Right cardiac atrium (tissue), 5 donors: ENCODE measurements at regions not wholly inside any gene's neighbourhood (a gene's known extent, or its start where the extent isn't known, plus 50 kb on each side); places are given as distances from the start of the nearest gene placed in this dataset.

Experiments
- ATAC-seq, 2 donors: fragments of 200-7000 bp; cut with Tn5 transposase; one replicate each; pipeline versions ENCODE4 v1.8.0 to v1.9.1; 2020; ENCODE audit warnings: moderate library complexity in 2 of 2, mild to moderate bottlenecking in 1 of 2
- DNase-seq, 3 donors: peaks; one replicate each; pipeline ENCODE4 v3.0.0-alpha.2; 2020
- H3K27ac ChIP-seq: one replicate; pipeline ENCODE4 v1.5.1; 2013; ENCODE audit warnings: mild to moderate bottlenecking, low read length, control low read depth, moderate library complexity
- H3K27me3 ChIP-seq: one replicate; pipeline ENCODE4 v1.6.1; 2013; ENCODE audit not compliant: control insufficient read depth, insufficient read depth
- H3K4me1 ChIP-seq: one replicate; pipeline ENCODE4 v1.6.1; 2013; ENCODE audit warnings: low read length; ENCODE audit not compliant: control insufficient read depth, insufficient read depth
- H3K4me3 ChIP-seq: one replicate; pipeline ENCODE4 v1.5.1; 2013; ENCODE audit warnings: low read length, control low read depth
- H3K9me3 ChIP-seq: one replicate; pipeline ENCODE4 v1.6.1; 2013; ENCODE audit warnings: low read length; ENCODE audit not compliant: control insufficient read depth
- WGBS: extraction: QIAGEN DNeasy Blood & Tissue Kit; methylation state at CpG from one replicate; pipeline ENCODE4 v1.1.7; 2013; 5-methylcytosine and 5-hydroxymethylcytosine counted together
- intact Hi-C, 4 donors: fragments of 100-400 bp; cut with DNase I; formaldehyde crosslinking; loops; one replicate each; pipeline versions ENCODE4 v1.11.0 to v1.14.0; 2022 to 2023
- donor health status: healthy with polysubstance abuse.
- donor health status: DM: no; HTN: yes; CAD: no.
- donor health status: DM: no; HTN: no; CAD: no.
- donor health status: DM: no; HTN: yes; CAD: no; lungs with severe emphysema.
- donor health status: DM: yes; HTN: yes; CAD: no.

- no peaks in the 10 kb centered on the region for H3K9me3 ChIP-seq
- 32% methylated on average over 11 of the region's 11 CpGs for WGBS
- DNase-seq (no peak), ATAC-seq (no peak)
- no peak overlapping the region for H3K4me3 ChIP-seq
- no peaks in the 10 kb centered on the region for H3K4me1 ChIP-seq
- intact Hi-C loops: no loop called here
- no peak overlapping the region for H3K27ac ChIP-seq
- no peaks in the 10 kb centered on the region for H3K27me3 ChIP-seq
Observed at GRCh38 chr1:29490204-29490934, 254.0 kb downstream of the PTPRU start.

GRCh38 chr1:29489471-29489870 is 253.1 kb downstream of the PTPRU start:
- H3K27me3 ChIP-seq: no peaks in the 10 kb centered on the region
- intact Hi-C loops: no loop called here
- H3K4me1 ChIP-seq: no peaks in the 10 kb centered on the region
- H3K4me3 ChIP-seq: no peak overlapping the region
- no peak for ATAC-seq
- DNase-seq: no peak
- 88% methylated on average over 5 of the region's 5 CpGs for WGBS
- H3K27ac ChIP-seq: no peak overlapping the region
- no peaks in the 10 kb centered on the region for H3K9me3 ChIP-seq

GRCh38 chr1:29488794-29489311 is 252.5 kb downstream of the PTPRU start:
- intact Hi-C loops: no loop called here
- DNase-seq (no peak), ATAC-seq (no peak)
- Histone ChIP-seq H3K27me3 (no peaks in the 10 kb centered on the region), H3K9me3 (no peaks in the 10 kb centered on the region), H3K4me3 (no peak overlapping the region), H3K4me1 (no peaks in the 10 kb centered on the region), H3K27ac (no peak overlapping the region)
- 78% methylated on average over 11 of the region's 11 CpGs for WGBS

- H3K27me3 ChIP-seq: no peaks in the 10 kb centered on the region
- no peak for ATAC-seq
- intact Hi-C loops: no loop called here
Observed at GRCh38 chr1:29488086-29488793, 251.9 kb downstream of the PTPRU start.

GRCh38 chr1:29487291-29487690 is 251.0 kb downstream of the PTPRU start:
- intact Hi-C loops: no loop called here
- Histone ChIP-seq H3K9me3 (no peaks in the 10 kb centered on the region), H3K4me3 (no peak overlapping the region), H3K27me3 (no peaks in the 10 kb centered on the region), H3K4me1 (no peaks in the 10 kb centered on the region), H3K27ac (no peak overlapping the region)
- DNase-seq (no peak), ATAC-seq (no peak)
- WGBS: 85% methylated on average over 6 of the region's 6 CpGs

More at GRCh38 chr1:29488086-29488793, 251.9 kb downstream of the PTPRU start:
- Histone ChIP-seq H3K4me3 (no peak overlapping the region), H3K27ac (no peak overlapping the region), H3K4me1 (no peaks in the 10 kb centered on the region), H3K9me3 (no peaks in the 10 kb centered on the region)
- DNase-seq: no peak
- WGBS: 79% methylated on average over 22 of the region's 22 CpGs

- ATAC-seq (no peak), DNase-seq (no peak)
- intact Hi-C loops: no loop called here
- peaks cover 4% of the 10 kb centered on the region for H3K9me3 ChIP-seq
- no peaks in the 10 kb centered on the region for H3K4me1 ChIP-seq
- no peaks in the 10 kb centered on the region for H3K27me3 ChIP-seq
- H3K27ac ChIP-seq: no peak overlapping the region
- WGBS: 75% methylated on average over 5 of the region's 5 CpGs
- H3K4me3 ChIP-seq: no peak overlapping the region
Observed at GRCh38 chr1:29485096-29485925, 249.0 kb downstream of the PTPRU start.

- Histone ChIP-seq H3K27ac (no peak overlapping the region), H3K9me3 (peaks cover 4% of the 10 kb centered on the region), H3K27me3 (peaks cover 3% of the 10 kb centered on the region), H3K4me3 (no peak overlapping the region), H3K4me1 (no peaks in the 10 kb centered on the region)
- ATAC-seq (no peak), DNase-seq (no peak)
- intact Hi-C loops: no loop called here
- WGBS: 47% methylated on average over 6 of the region's 6 CpGs
Observed at GRCh38 chr1:29482991-29483390, 246.7 kb downstream of the PTPRU start.

GRCh38 chr1:29482064-29482463 is 245.7 kb downstream of the PTPRU start:
- Histone ChIP-seq H3K4me1 (no peaks in the 10 kb centered on the region), H3K9me3 (peaks cover 4% of the 10 kb centered on the region), H3K27ac (no peak overlapping the region), H3K27me3 (peaks cover 3% of the 10 kb centered on the region), H3K4me3 (no peak overlapping the region)
- DNase-seq (no peak), ATAC-seq (no peak)
- WGBS: 89% methylated on average over 2 of the region's 2 CpGs
- intact Hi-C loops: no loop called here

- no peaks in the 10 kb centered on the region for H3K4me1 ChIP-seq
- ATAC-seq: no peak
- peaks cover 4% of the 10 kb centered on the region for H3K9me3 ChIP-seq
- DNase-seq: no peak
- H3K4me3 ChIP-seq: no peak overlapping the region
- H3K27me3 ChIP-seq: peaks cover 3% of the 10 kb centered on the region
- H3K27ac ChIP-seq: no peak overlapping the region
- intact Hi-C loops: no loop called here
- WGBS: 64% methylated on average over 5 of the region's 5 CpGs
Observed at GRCh38 chr1:29481031-29481430, 244.7 kb downstream of the PTPRU start.

GRCh38 chr1:29478879-29479278 is 242.6 kb downstream of the PTPRU start:
- Histone ChIP-seq H3K4me3 (no peak overlapping the region), H3K27ac (no peak overlapping the region), H3K27me3 (peaks cover 3% of the 10 kb centered on the region), H3K4me1 (no peaks in the 10 kb centered on the region), H3K9me3 (peaks cover 4% of the 10 kb centered on the region)
- DNase-seq: no peak
- 38% methylated on average over 7 of the region's 7 CpGs for WGBS
- no peak for ATAC-seq
- intact Hi-C loops: no loop called here
